Kidney tubule cell (primary cell): ENCODE measurements at regions not wholly inside any gene's neighbourhood (a gene's known extent, or its start where the extent isn't known, plus 50 kb on each side); places are given as distances from the start of the nearest gene placed in this dataset.
A peak's percentile ranks its signal among the peaks of the same experiment; 100 is the strongest.

Experiments
- DNase-seq: peaks from one replicate; pipeline ENCODE4 v3.0.0-alpha.2; 2018; ENCODE audit warnings: low spot score

GRCh38 chr5:40385544-40385943, 294.2 kb upstream of the PTGER4 start:
- DNase-seq = peak; percentile 96

- peak; percentile 2 for DNase-seq
Measured at GRCh38 chr5:40384782-40385390, 294.8 kb upstream of the PTGER4 start.

GRCh38 chr5:40383749-40384651, 295.7 kb upstream of the PTGER4 start:
- DNase-seq = peak; percentile 91

- DNase-seq = peak; percentile 70
Measured at GRCh38 chr5:40381676-40382363, 297.9 kb upstream of the PTGER4 start.

GRCh38 chr5:40381016-40381415, 298.7 kb upstream of the PTGER4 start:
- no peak for DNase-seq

- no peak for DNase-seq
Measured at GRCh38 chr5:40378396-40379177, 301.1 kb upstream of the PTGER4 start.

GRCh38 chr5:40376566-40376965, 303.1 kb upstream of the PTGER4 start:
- no peak for DNase-seq

- DNase-seq = no peak
Measured at GRCh38 chr5:40374853-40375252, 304.9 kb upstream of the PTGER4 start.

GRCh38 chr5:40368200-40368599, 311.5 kb upstream of the PTGER4 start:
- no peak for DNase-seq

- no peak for DNase-seq
Measured at GRCh38 chr5:40367255-40367654, 312.5 kb upstream of the PTGER4 start.

GRCh38 chr5:40365342-40366330, 314.1 kb upstream of the PTGER4 start:
- DNase-seq = peak; percentile 4

- no peak for DNase-seq
Measured at GRCh38 chr5:40364441-40364840, 315.3 kb upstream of the PTGER4 start.

GRCh38 chr5:40361378-40361777, 318.3 kb upstream of the PTGER4 start:
- no peak for DNase-seq

- no peak for DNase-seq
Measured at GRCh38 chr5:40360685-40361084, 319.0 kb upstream of the PTGER4 start.

- DNase-seq = no peak
Measured at GRCh38 chr5:40359832-40360231, 319.9 kb upstream of the PTGER4 start.

- no peak for DNase-seq
Measured at GRCh38 chr5:40359093-40359492, 320.6 kb upstream of the PTGER4 start.

- no peak for DNase-seq
Measured at GRCh38 chr5:40356248-40356647, 323.5 kb upstream of the PTGER4 start.

- DNase-seq = no peak
Measured at GRCh38 chr5:40355846-40356245, 323.9 kb upstream of the PTGER4 start.

- DNase-seq = no peak
Measured at GRCh38 chr5:40355181-40355580, 324.5 kb upstream of the PTGER4 start.

GRCh38 chr5:40354171-40354570, 325.5 kb upstream of the PTGER4 start:
- DNase-seq = no peak

GRCh38 chr5:40353442-40353841, 326.3 kb upstream of the PTGER4 start:
- DNase-seq = no peak
